HG02973 (cell line): ENCODE measurements at regions not wholly inside any gene's neighbourhood (a gene's known extent, or its start where the extent isn't known, plus 50 kb on each side); places are given as distances from the start of the nearest gene placed in this dataset.
A peak's percentile ranks its signal among the peaks of the same experiment; 100 is the strongest.
"Not testable (repeated sequence)": the region's sequence is repeated elsewhere in the genome, so short reads cannot be mapped to it uniquely, and the experiment has no call there.

Source experiments
- ATAC-seq: cut with Tn5 transposase; IDR thresholded peaks from one replicate; pipeline ENCODE4 v1.9.1; 2021; ENCODE audit warnings: moderate library complexity; ENCODE audit not compliant: unreplicated experiment

- ATAC-seq: no peak
These were observed 50.2 kb upstream of the CPNE4 start for GRCh38 chr3:132084982-132085381.

GRCh38 chr3:132087356-132087755 lies 52.5 kb upstream of the CPNE4 start:
- ATAC-seq: no peak

GRCh38 chr3:132088291-132088690 lies 53.5 kb upstream of the CPNE4 start:
- no peak for ATAC-seq

GRCh38 chr3:132090921-132091320 lies 56.1 kb upstream of the CPNE4 start:
- no peak for ATAC-seq

GRCh38 chr3:132116601-132117000 lies 81.8 kb upstream of the CPNE4 start:
- no peak for ATAC-seq

GRCh38 chr3:132117642-132118041 lies 82.8 kb upstream of the CPNE4 start:
- ATAC-seq: no peak

GRCh38 chr3:132119531-132119930 lies 84.7 kb upstream of the CPNE4 start:
- no peak for ATAC-seq

- ATAC-seq: no peak
These were observed 89.3 kb upstream of the CPNE4 start for GRCh38 chr3:132124096-132124495.

GRCh38 chr3:132124651-132125284 lies 90.0 kb upstream of the CPNE4 start:
- no peak for ATAC-seq

- no peak for ATAC-seq
These were observed 99.8 kb upstream of the CPNE4 start for GRCh38 chr3:132134611-132135010.

GRCh38 chr3:132135628-132136333 lies 101.0 kb upstream of the CPNE4 start:
- ATAC-seq: no peak

- no peak for ATAC-seq
These were observed 101.5 kb upstream of the CPNE4 start for GRCh38 chr3:132136334-132136716.

- ATAC-seq: not testable (repeated sequence)
These were observed 102.1 kb upstream of the CPNE4 start for GRCh38 chr3:132136902-132137301.

- no peak for ATAC-seq
These were observed 111.0 kb upstream of the CPNE4 start for GRCh38 chr3:132145833-132146232.

- no peak for ATAC-seq
These were observed 119.8 kb upstream of the CPNE4 start for GRCh38 chr3:132154619-132155018.

GRCh38 chr3:132159145-132159544 lies 124.3 kb upstream of the CPNE4 start:
- no peak for ATAC-seq

- ATAC-seq: no peak
These were observed 125.4 kb upstream of the CPNE4 start for GRCh38 chr3:132160198-132160597.

- ATAC-seq: no peak
These were observed 126.8 kb upstream of the CPNE4 start for GRCh38 chr3:132161608-132162007.

- ATAC-seq: no peak
These were observed 129.8 kb upstream of the CPNE4 start for GRCh38 chr3:132164469-132165092.

- no peak for ATAC-seq
These were observed 133.1 kb upstream of the CPNE4 start for GRCh38 chr3:132167870-132168269.

- ATAC-seq: no peak
These were observed 139.7 kb upstream of the CPNE4 start for GRCh38 chr3:132174500-132174899.

GRCh38 chr3:132180337-132180791 lies 136.8 kb upstream of the ACP3 start:
- ATAC-seq: peak; percentile 63
